SK-N-SH treated with all-trans-retinoic acid at 6 μM for 48 hours (cell line): ENCODE measurements at regions not wholly inside any gene's neighbourhood (a gene's known extent, or its start where the extent isn't known, plus 50 kb on each side); places are given as distances from the start of the nearest gene placed in this dataset.
A peak's percentile ranks its signal among the peaks of the same experiment; 100 is the strongest.

Experiments used
- ARNTL ChIP-seq: fragments of 450-650 bp; formaldehyde crosslinking; IDR thresholded peaks from 2 replicates; pipeline ENCODE4 v1.5.0; 2020; ENCODE audit warnings: low read depth, mild to moderate bottlenecking, moderate library complexity, borderline replicate concordance
- BACH2 ChIP-seq: fragments of 250-450 bp; sonication (Bioruptor Pico); IDR thresholded peaks from 2 replicates; pipeline ENCODE4 v1.9.0; 2021; ENCODE audit warnings: mild to moderate bottlenecking, borderline replicate concordance
- CREB5 ChIP-seq: fragments of 250-450 bp; sonication (Bioruptor Pico); IDR thresholded peaks from 2 replicates; pipeline ENCODE4 v1.5.1; 2020; ENCODE audit warnings: low read depth, mild to moderate bottlenecking, moderate library complexity
- ESRRG ChIP-seq: fragments of 250-450 bp; sonication (Bioruptor Pico); IDR thresholded peaks from 2 replicates; pipeline ENCODE4 v1.6.1; 2021; ENCODE audit warnings: mild to moderate bottlenecking
- GLIS3 ChIP-seq: fragments of 250-450 bp; sonication (Bioruptor Pico); IDR thresholded peaks from 2 replicates; pipeline ENCODE4 v1.5.0; 2020; ENCODE audit warnings: mild to moderate bottlenecking, moderate library complexity
- ISL1 ChIP-seq: fragments of 250-450 bp; sonication (Bioruptor Pico); IDR thresholded peaks from 2 replicates; pipeline ENCODE4 v2.1.2; 2022; ENCODE audit warnings: mild to moderate bottlenecking, moderate library complexity
- PATZ1 ChIP-seq: fragments of 250-450 bp; sonication (Bioruptor Pico); IDR thresholded peaks from 2 replicates; pipeline ENCODE4 v1.8.0; 2020; ENCODE audit warnings: mild to moderate bottlenecking, moderate library complexity, borderline replicate concordance
- ZC3H10 ChIP-seq: fragments of 250-450 bp; sonication (Bioruptor Pico); IDR thresholded peaks from 2 replicates; pipeline ENCODE4 v1.5.1; 2021; ENCODE audit warnings: mild to moderate bottlenecking, moderate library complexity
- ZFP30 ChIP-seq: fragments of 450-650 bp; formaldehyde crosslinking; IDR thresholded peaks from 2 replicates; pipeline ENCODE4 v1.5.0; 2022; ENCODE audit warnings: mild to moderate bottlenecking, moderate library complexity

GRCh38 chr12:25829192-25829591 lies 129.3 kb upstream of the RASSF8 start:
- no peak for TF ChIP-seq CREB5 (CRISPR knock-in tag)
- no peak for TF ChIP-seq ZC3H10 (CRISPR knock-in tag)
- no peak for TF ChIP-seq ZFP30 (CRISPR knock-in tag)
- TF ChIP-seq ESRRG: no peak
- TF ChIP-seq ARNTL: no peak
- no peak for TF ChIP-seq GLIS3 (CRISPR knock-in tag)
- no peak for TF ChIP-seq PATZ1 (CRISPR knock-in tag)
- no peak for TF ChIP-seq BACH2 (CRISPR knock-in tag)
- peak; percentile 75; the same call in 1 of the 2 replicates for TF ChIP-seq ISL1
